Fibroblast of skin of scalp (primary cell): ENCODE measurements at regions not wholly inside any gene's neighbourhood (a gene's known extent, or its start where the extent isn't known, plus 50 kb on each side); places are given as distances from the start of the nearest gene placed in this dataset.
"Not testable (repeated sequence)": the region's sequence is repeated elsewhere in the genome, so short reads cannot be mapped to it uniquely, and the experiment has no call there.

Experiments used
- DNase-seq: peaks from one replicate; pipeline ENCODE4 v3.0.0-alpha.2; 2013

DNA sequence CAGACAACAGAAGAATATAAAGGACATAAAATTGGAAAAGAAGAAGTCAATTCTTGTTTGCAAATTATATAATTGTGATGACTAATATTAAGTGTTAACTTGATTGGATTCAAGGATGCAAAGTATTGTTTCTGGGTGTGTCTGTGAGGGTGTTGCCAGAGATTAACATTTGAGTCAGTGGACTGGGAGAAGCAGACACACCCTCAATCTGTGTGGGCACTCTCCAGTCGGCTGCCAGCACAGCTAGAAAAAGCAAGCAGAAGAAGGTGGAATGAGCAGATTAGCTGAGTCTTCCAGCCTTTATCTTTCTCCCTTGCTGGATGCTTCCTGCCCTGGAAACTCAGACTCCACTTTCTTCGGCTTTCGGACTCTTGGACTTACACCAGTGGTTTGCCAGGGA is 51.7 kb downstream of the UBE2NL start:
- no peak for DNase-seq

DNA sequence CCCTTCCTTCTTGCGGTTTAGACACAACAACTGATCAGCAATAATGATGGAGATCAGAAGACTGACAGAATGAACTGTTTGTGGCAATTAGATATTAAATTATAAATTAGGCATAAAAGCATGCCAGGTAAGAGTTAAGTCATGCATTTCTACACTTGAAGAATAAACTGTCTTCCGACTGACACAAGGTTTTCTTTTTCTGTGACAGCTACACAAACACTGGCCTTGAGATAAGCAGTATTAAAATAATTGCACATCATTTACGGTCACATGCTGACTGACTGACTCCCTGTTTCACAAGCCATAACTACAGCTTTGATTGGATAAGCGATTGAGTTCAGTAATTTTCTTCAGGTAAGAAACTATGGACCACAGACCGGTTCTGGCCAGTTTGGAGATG is 56.2 kb downstream of the UBE2NL start:
- DNase-seq, result no peak

DNA sequence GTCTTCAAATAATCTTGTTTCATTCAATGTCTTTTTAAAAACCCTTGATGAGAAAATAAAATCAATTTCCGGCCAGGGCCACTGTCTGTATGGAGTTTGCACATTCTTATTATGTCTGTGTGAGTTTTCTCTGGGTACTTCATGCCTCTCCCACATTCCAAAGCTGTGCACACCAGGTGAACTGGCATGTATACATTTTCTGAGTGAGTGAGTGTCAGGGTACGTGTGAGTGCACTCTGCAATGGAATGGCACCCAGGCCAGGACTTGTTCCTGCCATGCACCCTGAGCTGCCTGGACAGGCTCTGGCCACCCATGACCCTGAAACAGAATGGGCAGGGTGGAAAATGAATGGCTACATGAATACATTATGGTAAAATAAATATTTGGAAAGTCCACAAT is 61.3 kb downstream of the UBE2NL start:
- DNase-seq, result no peak

DNA sequence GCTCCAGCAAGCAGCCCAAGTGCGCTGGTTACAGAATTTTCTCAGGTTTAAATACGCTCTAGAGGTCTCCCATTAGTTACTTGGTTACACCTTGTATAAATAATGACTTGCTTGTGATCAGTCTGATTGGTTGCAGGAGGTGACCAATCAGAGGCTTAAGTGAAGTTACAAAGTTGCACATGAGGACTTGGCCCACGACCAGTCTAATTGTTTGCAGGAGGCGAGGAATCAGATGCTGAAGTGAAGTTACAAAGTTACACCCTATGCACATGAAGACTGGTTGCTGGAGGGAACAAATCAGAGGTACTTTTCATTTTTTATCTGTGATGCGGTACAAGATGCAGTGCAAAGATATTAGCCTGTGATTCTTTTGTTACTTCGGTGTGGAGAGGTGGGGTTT is 80.7 kb downstream of the UBE2NL start:
- DNase-seq, result no peak

DNA sequence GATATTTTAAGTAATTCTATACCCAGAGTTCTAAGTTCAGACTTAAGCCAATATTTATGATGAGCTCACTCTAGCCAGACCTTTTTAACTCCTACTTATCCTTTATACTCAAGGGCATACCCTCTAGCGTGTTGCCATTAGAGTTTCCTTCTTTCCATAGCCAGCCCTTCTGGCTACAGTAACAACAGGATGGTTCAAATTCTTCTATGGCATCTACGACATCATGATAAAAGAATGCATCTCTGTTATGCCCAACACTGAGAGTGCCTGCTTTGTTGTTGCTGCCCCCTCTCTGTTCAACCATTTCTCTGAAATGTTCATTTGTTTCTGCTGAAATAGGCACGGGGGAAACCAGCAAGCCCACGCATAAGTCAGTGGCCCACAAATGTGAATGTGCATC is 104.5 kb downstream of the UBE2NL start:
- DNase-seq, result no peak

DNA sequence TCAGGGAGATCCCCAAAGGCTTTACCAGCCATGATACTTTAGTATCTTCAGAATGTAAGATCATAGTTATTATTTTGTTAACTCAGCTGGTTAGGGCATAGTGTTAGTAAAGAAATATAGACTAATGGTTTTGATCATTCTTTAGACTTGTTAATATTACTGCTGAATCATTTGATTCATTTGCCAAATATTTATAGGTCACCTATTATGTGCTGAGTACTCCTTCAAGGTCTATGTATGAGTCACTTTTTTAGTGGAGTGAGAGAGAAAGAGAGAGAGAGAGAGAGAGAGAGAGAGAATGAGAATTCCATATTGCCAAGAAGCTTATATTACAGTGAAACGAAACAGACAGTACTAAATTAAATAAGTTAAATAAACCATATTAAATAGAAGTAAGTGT is 110.3 kb downstream of the UBE2NL start:
- DNase-seq, result no peak

DNA sequence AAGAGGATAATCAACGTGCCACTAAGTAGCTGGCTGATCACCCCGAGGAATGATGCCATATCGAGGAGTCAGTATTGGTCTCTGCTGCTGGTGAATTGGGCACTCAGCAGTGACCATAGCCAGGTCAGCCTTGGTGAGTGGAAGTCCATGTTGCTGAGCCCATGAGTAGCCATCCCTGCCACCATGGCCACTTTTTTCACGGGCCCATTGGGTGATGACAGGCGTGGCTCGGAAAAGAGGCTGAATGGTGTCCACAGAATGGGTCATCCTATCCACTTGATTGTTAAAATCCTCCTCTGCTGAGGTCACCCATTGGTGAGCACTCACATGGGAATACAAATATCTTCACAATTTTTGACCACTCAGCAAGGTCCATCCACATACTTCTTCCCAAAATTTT is 114.4 kb downstream of the UBE2NL start:
- DNase-seq, result no peak

DNA sequence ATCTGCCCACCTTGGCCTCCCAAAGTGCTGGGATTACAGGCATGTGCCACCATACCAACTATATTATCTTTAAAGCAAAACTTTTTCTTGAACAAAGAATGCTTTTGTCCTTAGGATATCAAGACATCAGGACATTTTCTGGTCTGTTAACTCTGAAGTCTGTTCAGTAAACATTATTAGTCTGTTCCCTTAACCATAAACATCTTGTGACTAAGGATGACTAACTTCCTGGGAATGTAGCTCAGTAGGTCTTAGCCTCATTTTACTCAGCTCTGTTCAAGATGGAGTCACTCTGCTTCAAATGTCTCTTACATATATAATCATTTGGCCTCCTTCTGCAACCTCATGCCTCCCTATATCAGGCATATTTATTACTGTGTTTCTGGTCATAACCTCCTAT is 122.9 kb downstream of the UBE2NL start:
- peak; percentile 0 for DNase-seq

DNA sequence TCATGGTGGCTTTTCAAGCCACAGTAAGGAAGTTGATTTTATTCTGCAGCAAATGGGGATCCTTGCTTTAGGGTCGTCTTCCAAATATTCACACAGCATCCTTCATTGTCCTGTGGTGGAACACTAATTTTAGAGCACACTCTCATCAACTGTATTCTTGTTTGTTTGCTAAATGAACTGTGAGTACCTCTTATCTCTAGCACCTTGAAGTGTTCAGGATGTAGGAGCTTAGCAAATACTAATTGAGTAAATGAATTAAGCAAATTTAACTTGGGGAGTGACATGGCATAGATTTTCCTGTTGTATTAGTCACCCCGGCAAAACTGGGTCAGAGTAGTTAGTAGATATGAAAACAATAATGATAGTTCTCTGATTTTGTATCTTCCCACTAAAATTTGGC is 156.9 kb downstream of the UBE2NL start:
- no peak for DNase-seq

DNA sequence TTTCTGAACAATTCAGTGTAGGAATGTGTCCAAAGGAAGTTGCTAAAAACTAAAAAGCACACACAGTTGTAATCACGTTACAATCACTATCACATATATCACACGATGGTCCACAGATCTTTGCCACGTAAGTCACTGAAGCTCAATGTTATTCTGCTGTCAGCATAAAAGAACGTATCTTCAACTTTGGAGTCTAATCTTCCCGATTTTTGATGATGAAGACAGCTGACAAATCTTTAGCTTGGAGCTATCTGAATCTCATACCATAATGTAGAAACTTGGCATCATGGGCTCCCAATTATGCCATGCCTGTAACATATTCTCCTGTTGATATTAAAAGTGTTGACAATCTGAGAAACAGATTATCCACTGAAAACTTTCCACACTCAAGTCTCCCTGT is 158.4 kb downstream of the UBE2NL start:
- no peak for DNase-seq

DNA sequence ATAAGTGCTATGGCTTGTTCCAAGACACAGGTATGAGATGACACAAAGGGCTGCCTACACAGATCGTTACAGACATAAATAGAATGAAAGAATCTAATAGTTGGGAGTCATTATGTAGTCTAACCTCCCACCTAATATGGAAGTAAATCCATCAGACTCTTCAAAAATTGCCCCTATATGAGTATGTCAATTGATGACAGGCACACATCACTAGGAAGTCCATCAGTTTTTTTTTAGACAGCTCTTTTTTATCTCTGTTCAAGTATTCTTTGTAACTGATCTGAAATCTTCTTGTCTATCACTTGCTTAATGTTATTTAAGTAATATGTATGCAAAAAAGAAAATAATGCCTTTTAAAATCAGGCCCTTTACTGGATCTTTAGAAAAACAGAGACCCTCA is 191.6 kb downstream of the UBE2NL start:
- DNase-seq, result no peak

DNA sequence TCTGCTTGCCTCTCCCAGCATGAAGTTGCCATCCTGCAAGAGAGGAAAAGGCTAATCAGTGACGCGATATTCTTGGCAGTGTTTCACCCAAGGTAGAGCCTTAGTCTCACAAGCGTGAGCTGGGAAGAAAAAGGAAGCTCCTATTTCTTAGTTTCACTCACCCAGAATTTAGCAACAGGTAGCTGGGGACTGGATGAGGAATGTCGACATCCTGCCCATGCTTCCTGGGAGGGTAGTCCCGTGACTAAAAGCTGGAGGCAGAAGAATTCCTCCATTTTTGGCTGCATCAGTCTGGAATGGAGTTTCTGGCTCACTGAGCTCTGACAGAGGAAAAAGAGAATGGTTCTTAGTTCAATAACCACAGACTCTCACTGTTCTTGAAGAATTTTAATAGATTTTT is 198.4 kb downstream of the UBE2NL start:
- not testable (repeated sequence) for DNase-seq

DNA sequence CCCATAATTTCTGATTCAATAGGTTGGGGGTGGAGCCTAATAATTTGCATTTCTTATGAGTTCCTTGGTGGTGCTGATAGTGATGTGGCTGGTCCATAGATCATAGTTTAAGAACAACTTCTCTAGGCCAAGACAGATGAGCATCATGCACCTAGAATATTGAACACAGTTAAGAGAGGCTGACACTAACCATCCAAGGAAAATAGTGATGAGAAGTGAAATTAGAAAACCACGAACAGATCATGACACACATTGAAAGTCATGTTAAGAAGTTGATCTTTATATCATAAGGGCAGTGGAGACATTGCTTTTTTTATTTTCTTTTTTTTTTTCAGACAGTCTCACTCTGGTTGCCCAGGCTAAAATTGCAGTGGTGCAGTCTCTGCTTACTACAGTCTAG is 205.8 kb downstream of the UBE2NL start:
- not testable (repeated sequence) for DNase-seq

DNA sequence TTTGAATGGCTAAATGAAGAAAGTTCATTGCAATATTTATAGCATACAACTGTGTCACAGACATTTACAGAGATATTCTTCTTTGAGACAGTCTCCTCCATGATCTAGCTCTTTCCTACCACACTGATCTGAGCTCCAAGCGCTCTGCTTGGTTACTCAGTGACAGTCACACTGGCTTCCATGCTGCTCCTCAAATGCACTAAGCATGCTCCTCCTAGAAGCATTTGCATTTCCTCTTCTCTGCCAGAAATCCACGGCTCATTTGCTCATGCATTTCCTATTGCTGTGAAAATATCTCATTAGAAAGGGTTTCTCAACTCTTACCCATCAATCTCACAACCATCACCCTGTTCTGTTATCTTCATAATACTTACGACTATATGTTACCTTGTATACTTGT is 208.2 kb downstream of the UBE2NL start:
- DNase-seq, result not testable (repeated sequence)

DNA sequence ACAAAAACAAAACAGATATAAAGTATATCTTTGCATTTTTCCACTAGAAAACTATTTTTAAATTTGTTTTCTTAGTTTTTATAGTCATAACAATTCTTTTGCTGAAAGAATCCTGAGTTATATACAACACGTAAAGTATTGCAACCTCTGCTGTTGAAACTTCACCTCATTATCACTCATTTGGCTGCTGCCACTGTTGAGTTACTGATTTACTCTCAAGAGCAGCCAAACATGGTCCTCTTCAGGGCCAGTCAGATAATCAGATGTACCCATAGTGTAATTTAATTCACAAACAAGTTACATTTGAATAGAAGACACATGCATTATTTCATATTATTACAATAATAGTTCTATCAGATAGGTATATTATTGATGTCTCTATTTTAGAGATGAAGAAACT is 235.6 kb downstream of the UBE2NL start:
- not testable (repeated sequence) for DNase-seq

DNA sequence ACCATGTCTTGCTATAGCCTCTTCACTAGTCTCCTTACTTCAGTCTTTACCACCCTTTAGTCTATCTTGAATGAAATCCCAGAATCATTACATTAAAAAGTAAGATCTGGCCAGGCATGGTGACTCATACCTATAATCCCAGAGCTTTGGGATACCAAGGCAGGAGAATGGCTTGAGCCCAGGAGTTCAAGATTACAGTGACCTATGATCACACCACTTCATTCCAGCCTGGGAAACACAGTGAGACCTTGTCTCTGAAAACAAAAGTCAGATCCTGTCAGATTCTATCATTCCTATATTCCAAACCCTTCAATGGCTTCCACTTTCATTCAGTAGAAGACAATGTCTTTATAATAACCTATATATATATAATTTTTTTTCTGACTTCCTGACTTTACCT is 237.7 kb downstream of the UBE2NL start:
- DNase-seq, result not testable (repeated sequence)

DNA sequence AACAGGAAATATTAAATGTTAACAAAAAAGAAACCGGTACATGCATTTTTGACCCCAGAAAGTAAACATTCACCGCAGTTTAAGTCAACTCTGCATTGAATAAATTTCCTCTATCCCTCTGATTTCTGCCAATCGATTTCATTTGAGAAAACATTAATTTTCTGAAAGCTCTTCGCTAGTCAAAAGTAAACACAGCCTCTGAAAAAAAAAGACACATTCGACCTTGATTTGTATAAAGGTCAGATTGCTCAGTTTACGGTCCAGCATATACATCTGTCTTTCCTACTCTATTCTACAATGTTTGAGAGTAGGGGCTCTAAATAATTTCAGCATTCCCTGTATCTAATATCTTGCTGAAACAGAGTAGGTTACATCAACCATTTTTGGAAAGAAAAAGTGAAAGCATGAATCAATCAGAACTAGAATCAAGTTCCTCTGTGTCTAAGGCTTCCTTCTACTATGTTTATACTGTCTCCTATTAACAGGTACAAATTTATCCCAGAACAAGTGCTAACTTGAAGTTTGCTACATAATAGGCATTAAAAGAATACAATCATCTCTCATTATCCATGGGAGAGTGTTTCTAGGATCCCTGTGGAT is 243.8 kb downstream of the UBE2NL start:
- DNase-seq, result not testable (repeated sequence)

DNA sequence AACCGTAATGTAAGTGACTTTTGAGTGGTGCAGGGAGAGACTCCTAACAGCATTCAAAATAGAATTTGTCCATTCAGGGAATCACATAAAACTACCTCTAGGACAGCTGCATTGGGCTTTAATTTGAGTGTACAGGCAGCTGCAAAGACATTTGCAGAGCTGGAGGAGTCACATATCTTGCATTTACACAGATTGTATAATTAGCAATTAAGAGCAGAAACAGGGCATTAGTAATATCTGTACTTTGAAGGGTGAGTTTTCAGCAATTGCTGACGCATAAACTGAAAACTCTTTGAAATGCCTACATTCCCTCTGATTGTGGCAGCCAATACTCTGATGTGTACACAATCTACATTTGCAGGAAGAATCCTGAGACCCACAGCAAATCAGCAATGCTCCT is 245.6 kb downstream of the UBE2NL start:
- not testable (repeated sequence) for DNase-seq

DNA sequence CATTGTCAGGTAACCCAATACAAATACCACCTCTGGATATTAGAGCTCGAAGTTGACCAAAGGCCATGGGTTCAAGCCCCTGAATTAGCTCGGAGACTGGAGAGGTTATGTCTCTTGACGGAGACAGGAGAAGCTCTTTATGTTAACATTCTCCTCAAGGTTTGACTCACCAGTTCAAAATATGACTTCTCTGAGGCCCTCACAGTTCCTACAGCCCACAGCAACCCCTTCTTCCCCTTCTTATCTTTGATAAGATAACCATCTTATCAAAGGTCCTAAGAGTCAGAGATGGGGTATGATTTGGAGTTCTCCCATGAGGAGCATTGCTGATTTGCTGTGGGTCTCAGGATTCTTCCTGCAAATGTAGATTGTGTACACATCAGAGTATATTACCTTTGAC is 246.6 kb downstream of the UBE2NL start:
- DNase-seq, result not testable (repeated sequence)

DNA sequence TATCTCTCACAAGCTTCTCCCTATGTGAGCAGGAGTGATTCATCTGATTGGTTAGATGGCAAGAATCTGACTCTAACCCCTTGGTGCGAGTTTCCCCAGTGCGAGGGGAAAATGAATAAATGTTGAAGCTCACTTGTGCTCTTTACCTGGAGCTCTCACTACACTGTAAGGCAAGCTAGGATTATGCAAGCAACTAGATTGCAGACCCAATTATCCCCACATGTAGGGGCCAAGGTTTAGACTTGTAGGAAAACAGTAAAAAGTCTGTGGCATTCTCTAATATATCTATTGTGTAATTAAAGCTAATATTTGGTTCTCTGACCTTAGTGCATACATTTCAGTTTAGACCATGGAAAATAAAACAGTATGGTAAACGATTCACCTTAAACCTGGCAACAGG is 247.2 kb downstream of the UBE2NL start:
- DNase-seq, result not testable (repeated sequence)

DNA sequence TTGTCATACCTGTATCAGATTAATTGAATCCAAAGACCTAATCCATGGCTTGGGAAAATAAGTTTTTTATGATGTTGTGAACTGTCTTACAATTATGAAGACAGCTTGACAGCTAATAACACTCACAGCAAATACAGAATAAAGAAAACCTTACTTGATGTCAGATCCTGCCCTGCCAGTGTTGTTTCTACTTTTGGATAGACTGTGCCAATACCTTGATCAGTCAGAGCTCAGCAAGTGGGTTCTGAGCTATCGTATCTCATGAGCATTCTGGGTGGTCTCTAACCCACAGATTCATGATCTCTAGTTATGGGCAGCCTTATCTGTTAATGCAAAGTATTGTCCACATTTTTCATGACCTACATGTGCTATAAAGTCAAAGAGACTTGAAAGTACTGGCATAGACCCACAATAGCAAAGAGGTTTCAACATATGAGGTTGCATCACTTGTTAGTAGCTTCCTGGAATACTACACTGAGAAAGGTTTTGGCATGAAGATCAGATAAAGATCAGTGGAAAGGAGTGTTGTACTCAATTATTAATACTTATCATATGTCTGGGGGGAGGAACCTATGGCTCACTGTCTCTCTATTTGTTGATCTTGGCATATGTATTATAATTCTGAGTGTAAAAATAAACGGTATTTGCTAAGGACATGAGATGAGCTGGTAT is 250.7 kb downstream of the UBE2NL start:
- DNase-seq, result not testable (repeated sequence)

DNA sequence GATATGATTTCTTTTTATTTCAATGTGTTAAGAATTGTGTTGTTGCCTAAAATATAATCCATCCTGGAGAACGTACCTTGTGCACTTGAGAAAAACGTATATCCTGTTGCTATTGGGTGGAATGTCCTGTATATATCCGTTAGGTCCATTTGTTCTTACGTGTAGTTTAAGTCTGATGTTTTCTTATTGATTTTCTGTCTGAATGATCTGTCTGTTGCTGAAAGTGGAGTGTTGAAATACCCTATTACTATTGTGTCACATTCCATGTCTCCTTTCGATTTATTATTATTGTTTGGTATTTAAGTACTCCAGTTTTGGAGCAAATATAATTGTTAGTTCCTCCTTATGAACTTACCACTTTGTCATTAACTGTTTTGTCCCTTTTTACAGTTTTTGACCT is 270.6 kb downstream of the UBE2NL start:
- not testable (repeated sequence) for DNase-seq

DNA sequence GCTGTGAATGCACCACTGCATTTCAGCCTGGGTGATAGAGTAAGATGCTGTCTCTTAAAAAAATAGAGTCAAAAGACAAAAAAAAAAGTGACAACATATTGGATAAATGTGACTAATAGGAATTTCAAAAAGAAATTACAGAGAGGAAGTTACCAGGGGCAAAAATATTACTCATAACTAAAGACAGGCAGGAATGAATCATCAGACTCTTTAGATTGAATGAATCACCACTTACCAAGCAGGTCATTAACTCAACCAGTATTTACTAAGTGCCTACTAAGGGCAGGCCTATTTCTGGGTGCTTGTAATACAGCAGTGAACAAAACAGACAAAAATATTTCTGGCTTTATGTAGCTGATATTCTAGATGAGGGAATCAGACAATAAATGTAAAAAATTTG is 301.3 kb downstream of the UBE2NL start:
- not testable (repeated sequence) for DNase-seq

DNA sequence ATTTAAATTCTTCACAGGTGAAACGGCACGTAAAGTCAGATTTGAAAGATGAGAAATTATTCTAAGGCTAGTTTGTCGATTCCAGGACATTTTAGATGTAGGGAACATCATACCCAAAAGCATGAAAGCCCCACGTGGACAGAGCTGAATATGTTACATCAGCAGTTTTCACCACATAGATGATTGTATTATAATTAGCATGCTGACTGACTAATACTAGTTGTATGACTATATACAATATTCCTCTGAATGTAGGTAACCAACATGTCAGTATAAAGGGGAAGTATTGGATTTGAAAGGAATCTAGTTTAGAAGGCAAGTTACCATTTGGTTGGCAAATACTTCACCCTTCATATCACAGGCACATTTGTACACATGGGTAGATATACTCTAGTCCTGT is 304.6 kb downstream of the UBE2NL start:
- DNase-seq, result not testable (repeated sequence)

DNA sequence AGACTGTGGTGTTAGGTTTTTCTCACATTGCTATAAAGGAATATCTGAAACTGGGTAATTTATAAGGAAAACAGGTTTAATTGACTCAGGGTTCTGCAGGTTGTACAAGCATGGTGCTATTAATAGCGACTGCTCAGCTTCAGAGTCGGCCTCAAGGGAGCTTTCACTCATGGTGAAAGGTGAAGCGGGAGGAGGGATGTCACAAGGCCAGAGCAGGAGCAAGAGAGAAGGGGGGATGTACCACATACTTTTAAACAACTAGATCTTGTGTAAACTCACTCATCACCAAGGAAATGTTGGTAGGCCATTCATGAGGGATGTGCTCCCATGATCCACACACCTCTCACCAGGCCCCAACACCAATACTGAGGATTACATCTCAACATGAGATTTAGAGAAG is 313.2 kb downstream of the UBE2NL start:
- not testable (repeated sequence) for DNase-seq
